Sigmoid colon (tissue), 3 donors: ENCODE measurements at regions not wholly inside any gene's neighbourhood (a gene's known extent, or its start where the extent isn't known, plus 50 kb on each side); places are given as distances from the start of the nearest gene placed in this dataset.

Experiments
- POLR2A ChIP-seq, 2 donors: fragments of 450-650 bp; IDR thresholded peaks; one replicate each; pipeline ENCODE4 v1.6.1; 2016; ENCODE audit warnings: antibody characterized with exemption in 2 of 2, mild to moderate bottlenecking in 2 of 2, moderate library complexity in 2 of 2
- TF ChIP-seq, protein P1 (sequence below), 4 experiments: fragments of 450-650 bp in 3 of 4; fragments of 200-600 bp in 1 of 4; IDR thresholded peaks; one replicate each; pipeline ENCODE4 v1.5.1; 2016 to 2019; ENCODE audit warnings: antibody characterized with exemption in 4 of 4, mild to moderate bottlenecking in 3 of 4, moderate library complexity in 2 of 4

DNA sequence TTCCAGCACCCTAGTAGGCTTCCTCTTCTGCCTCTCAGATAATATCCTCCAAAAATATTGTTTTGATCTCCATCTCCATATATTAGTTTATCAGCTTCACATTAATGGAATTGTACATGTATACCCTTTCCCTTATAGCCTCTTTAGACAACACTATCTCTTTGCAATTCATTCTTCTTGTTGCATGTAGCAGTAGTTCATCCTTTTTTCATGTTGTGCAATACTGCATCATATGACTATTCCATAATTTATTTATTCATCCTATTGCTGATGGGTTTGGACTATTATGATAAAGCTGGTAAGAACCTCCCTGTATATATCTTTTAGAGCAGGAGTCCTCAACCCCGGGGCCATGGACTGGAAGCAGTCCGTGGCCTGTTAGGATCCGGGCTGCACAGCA, 148.2 kb upstream of the FAT1 start:
- TF ChIP-seq, protein P1, sequence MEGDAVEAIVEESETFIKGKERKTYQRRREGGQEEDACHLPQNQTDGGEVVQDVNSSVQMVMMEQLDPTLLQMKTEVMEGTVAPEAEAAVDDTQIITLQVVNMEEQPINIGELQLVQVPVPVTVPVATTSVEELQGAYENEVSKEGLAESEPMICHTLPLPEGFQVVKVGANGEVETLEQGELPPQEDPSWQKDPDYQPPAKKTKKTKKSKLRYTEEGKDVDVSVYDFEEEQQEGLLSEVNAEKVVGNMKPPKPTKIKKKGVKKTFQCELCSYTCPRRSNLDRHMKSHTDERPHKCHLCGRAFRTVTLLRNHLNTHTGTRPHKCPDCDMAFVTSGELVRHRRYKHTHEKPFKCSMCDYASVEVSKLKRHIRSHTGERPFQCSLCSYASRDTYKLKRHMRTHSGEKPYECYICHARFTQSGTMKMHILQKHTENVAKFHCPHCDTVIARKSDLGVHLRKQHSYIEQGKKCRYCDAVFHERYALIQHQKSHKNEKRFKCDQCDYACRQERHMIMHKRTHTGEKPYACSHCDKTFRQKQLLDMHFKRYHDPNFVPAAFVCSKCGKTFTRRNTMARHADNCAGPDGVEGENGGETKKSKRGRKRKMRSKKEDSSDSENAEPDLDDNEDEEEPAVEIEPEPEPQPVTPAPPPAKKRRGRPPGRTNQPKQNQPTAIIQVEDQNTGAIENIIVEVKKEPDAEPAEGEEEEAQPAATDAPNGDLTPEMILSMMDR (IDR thresholded peaks at IDR 0.05): no peak
- TF ChIP-seq POLR2A (IDR thresholded peaks at IDR 0.05): no peak
